GM10266 (cell line): ENCODE measurements at regions not wholly inside any gene's neighbourhood (a gene's known extent, or its start where the extent isn't known, plus 50 kb on each side); places are given as distances from the start of the nearest gene placed in this dataset.

Source experiments
- DNase-seq: peaks from one replicate; pipeline ENCODE4 v3.0.0; 2012; ENCODE audit errors: extremely low spot score
- CTCF ChIP-seq: IDR thresholded peaks from 2 replicates; pipeline ENCODE4 v1.5.1; 2012; ENCODE audit warnings: mild to moderate bottlenecking, low read depth; ENCODE audit not compliant: control insufficient read depth, insufficient read depth; ENCODE audit errors: missing control alignments

DNA sequence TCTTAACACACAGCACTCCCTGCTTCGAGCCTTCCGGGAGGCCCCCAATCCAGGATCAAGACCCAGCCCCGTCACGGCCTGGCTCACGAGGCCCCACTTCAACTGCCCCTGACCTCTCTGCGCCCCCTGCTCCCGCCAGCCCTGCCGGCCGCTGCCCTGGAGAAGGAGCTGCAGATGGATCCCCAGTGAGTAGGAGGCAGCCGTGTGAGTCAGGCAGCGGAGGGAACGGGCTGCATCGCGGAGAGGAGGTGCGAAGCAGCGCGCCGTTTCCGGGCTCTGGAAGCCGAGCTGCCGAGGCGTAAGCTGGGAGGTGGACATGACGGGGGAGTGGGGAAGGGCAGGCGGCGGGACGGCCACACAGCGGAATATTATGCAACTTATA is 133.4 kb downstream of the TPRA1 start:
- no peak for DNase-seq
- no peak for TF ChIP-seq CTCF

GRCh38 chr3:127456471-127457093 is 134.0 kb downstream of the TPRA1 start:
- no peak for TF ChIP-seq CTCF
- no peak for DNase-seq

DNA sequence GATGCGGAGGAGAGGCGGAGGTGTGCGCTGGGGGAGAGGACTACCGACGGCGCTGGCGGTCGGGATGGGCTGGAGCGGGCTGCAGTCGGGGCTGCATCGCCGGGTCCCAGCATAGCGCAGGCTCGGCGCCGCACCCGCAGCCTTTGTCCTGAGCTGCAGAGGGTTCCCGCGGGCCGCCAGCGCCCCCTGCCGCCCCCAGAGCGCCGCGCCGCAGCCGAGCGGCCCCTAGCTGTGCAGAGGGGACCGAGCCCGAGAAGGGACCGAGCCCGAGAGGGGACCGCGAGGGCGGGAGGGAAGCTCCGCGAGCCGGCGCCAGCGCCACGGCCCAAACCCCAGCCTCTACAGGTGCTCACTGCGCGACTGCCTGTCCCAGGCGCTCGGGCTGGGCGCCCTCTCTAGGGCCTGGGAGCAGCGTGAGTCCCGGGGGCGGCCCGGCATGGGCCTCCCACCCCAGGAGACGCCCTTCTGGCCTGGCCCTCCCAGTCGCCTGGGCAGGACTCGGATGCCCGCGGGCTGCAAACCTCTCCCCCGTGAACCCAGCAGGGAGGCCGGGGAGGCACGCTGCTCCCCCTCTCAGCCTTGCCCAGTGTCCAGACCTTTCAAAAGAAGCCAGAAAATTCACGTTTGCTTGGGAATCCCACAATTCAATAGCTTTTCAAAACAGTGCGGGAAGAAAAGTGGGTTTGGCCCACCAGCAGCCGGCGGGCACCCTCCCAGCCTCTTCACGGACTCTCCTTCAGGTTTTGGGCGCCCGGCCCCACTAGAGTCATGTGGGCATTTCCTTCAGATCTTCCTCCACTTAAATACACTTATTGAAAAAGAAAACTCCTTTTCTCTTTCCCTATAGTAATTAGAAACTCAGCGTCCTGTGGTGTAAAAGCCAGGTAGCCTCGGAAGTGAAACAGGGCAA is 134.7 kb downstream of the TPRA1 start:
- DNase-seq = peak; percentile 90
- peak; percentile 96 for TF ChIP-seq CTCF

DNA sequence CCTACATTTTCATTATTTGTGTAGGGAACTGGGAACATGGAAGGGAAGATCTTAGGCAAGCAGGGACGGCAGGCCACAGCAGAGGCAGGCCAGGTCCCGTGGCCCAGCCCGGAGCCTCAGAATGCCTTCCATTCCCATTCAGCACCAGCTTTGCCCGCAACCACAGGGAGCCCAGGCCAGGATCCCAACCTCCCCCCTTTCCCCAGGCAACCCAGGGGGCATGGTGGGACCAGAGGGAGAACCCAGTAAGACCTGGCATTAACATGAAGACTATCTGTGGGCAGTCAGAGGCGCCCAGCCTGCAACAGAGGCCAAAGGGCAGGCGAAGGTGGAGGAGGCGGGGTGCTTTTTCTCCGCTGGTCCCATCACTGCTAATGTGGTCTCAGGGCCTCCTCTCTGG is 135.6 kb downstream of the TPRA1 start:
- no peak for DNase-seq
- no peak for TF ChIP-seq CTCF

- no peak for DNase-seq
- TF ChIP-seq CTCF = no peak
Measured at GRCh38 chr3:127454051-127454450, 136.5 kb downstream of the TPRA1 start.

DNA sequence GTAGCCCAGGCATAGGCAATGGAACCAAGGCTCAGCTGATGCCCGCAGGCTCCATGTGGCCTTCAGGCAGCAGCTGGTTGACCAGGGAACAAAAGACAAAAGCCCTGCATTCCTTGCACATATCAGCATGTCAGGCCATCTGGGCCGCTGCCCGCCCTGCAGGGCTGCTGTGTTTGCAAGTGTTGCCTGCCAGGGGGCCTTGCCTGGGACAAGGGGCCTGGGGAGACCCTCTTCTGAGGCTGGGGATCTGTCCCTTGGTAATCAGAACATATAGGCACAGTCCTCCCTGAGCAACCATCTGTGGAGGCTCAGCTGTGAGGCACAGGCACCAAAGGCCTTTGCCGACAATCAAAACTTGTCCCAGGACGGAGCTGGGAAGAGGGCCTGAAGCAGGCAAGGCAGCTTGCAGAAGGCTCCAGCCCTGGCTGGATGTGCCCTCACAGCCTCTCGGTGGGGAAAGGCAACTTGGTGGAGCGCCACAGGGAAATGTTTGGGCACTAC is 138.2 kb downstream of the TPRA1 start:
- no peak for DNase-seq
- no peak for TF ChIP-seq CTCF

- no peak for TF ChIP-seq CTCF
- no peak for DNase-seq
Measured at GRCh38 chr3:127451321-127451720, 139.2 kb downstream of the TPRA1 start.
